ENCODE measurements at regions not wholly inside any gene's neighbourhood (a gene's known extent, or its start where the extent isn't known, plus 50 kb on each side); places are given as distances from the start of the nearest gene placed in this dataset.

DNA sequence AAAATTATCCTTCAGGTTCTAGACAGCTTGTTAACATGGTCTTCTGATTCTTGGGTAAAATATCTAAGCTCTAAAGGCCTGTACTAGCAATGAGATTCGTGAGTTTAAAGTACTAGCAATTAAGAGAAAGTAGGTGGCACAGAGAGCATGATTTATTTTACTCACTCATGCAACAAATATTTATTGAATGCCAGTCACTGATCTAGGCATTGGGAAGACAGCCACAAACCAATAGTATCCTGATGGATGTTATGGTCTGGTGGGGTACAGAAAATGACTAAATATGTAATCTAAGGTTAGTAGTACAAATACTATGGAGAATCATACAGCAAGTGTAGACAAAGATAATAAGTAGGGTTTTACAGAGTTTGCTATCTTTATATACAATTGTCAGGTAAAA lies 751.3 kb downstream of the ZNF385D start:
- TF ChIP-seq, protein P1, sequence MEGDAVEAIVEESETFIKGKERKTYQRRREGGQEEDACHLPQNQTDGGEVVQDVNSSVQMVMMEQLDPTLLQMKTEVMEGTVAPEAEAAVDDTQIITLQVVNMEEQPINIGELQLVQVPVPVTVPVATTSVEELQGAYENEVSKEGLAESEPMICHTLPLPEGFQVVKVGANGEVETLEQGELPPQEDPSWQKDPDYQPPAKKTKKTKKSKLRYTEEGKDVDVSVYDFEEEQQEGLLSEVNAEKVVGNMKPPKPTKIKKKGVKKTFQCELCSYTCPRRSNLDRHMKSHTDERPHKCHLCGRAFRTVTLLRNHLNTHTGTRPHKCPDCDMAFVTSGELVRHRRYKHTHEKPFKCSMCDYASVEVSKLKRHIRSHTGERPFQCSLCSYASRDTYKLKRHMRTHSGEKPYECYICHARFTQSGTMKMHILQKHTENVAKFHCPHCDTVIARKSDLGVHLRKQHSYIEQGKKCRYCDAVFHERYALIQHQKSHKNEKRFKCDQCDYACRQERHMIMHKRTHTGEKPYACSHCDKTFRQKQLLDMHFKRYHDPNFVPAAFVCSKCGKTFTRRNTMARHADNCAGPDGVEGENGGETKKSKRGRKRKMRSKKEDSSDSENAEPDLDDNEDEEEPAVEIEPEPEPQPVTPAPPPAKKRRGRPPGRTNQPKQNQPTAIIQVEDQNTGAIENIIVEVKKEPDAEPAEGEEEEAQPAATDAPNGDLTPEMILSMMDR (IDR thresholded peaks at IDR 0.05) = no peak
- TF ChIP-seq POLR2A (IDR thresholded peaks at IDR 0.05) = no peak
